Uterus (tissue), 2 donors: ENCODE measurements at regions not wholly inside any gene's neighbourhood (a gene's known extent, or its start where the extent isn't known, plus 50 kb on each side); places are given as distances from the start of the nearest gene placed in this dataset.

Experiments used
- CTCF ChIP-seq, 4 experiments: fragments of 200-600 bp in 2 of 4; fragments of 450-650 bp in 2 of 4; sonication (generic) in 2 of 4; IDR thresholded peaks; one replicate each; pipeline ENCODE4 v1.5.1; 2016 to 2019; ENCODE audit warnings: antibody characterized with exemption in 4 of 4, mild to moderate bottlenecking in 2 of 4, moderate library complexity in 1 of 4
- POLR2A ChIP-seq, 2 donors: fragments of 450-650 bp; IDR thresholded peaks; one replicate each; pipeline ENCODE4 v1.6.1; 2016; ENCODE audit warnings: antibody characterized with exemption in 2 of 2, mild to moderate bottlenecking in 1 of 2, moderate library complexity in 1 of 2

- no peak for TF ChIP-seq POLR2A (IDR thresholded peaks at IDR 0.05)
- no peak for TF ChIP-seq CTCF (IDR thresholded peaks at IDR 0.05)
Measured at GRCh38 chr1:5157175-5157574, 502.8 kb downstream of the AJAP1 start.
